Muscle of leg (tissue), 3 donors: ENCODE measurements at regions not wholly inside any gene's neighbourhood (a gene's known extent, or its start where the extent isn't known, plus 50 kb on each side); places are given as distances from the start of the nearest gene placed in this dataset.

Source experiments
- DNase-seq: peaks from one replicate; pipeline ENCODE4 v3.0.0; 2013
- H3K27ac ChIP-seq: one replicate; pipeline ENCODE4 v1.5.1; 2013; ENCODE audit warnings: mild to moderate bottlenecking, low read length, control low read depth
- H3K27me3 ChIP-seq: one replicate; pipeline ENCODE4 v1.6.1; 2013; ENCODE audit warnings: low read length; ENCODE audit not compliant: control insufficient read depth, insufficient read depth
- H3K36me3 ChIP-seq: one replicate; pipeline ENCODE4 v1.6.1; 2013; ENCODE audit warnings: low read length; ENCODE audit not compliant: control insufficient read depth, insufficient read depth
- H3K4me1 ChIP-seq: one replicate; pipeline ENCODE4 v1.6.1; 2013; ENCODE audit warnings: low read length; ENCODE audit not compliant: control insufficient read depth, insufficient read depth
- H3K4me3 ChIP-seq: one replicate; pipeline ENCODE4 v1.5.1; 2013; ENCODE audit warnings: low read length, control low read depth
- H3K9me3 ChIP-seq: replicated peaks from 2 replicates; pipeline ENCODE4 v1.6.1; 2013; ENCODE audit warnings: low read depth, low read length; ENCODE audit not compliant: control insufficient read depth
- WGBS: methylation state at CpG from one replicate; pipeline ENCODE4 v1.1.5; 2013; ENCODE audit warnings: missing lambda C conversion rate; ENCODE audit not compliant: insufficient coverage; 5-methylcytosine and 5-hydroxymethylcytosine counted together

- Histone ChIP-seq H3K9me3 (no peaks in the 10 kb centered on the region), H3K4me1 (no peaks in the 10 kb centered on the region), H3K27ac (no peak overlapping the region), H3K27me3 (no peaks in the 10 kb centered on the region), H3K36me3 (no peaks in the 10 kb centered on the region), H3K4me3 (no peak overlapping the region)
- WGBS = no CpG with 5 or more reads among the region's 6 CpGs
- peak; percentile 5 for DNase-seq
Observed at GRCh38 chr1:163436140-163436812, 114.5 kb downstream of the NUF2 start.

GRCh38 chr1:163439471-163439870 is 117.7 kb downstream of the NUF2 start:
- no peaks in the 10 kb centered on the region for H3K4me1 ChIP-seq
- H3K36me3 ChIP-seq = no peaks in the 10 kb centered on the region
- H3K27me3 ChIP-seq = no peaks in the 10 kb centered on the region
- no peak overlapping the region for H3K4me3 ChIP-seq
- WGBS = 22% methylated on average over 3 of the region's 6 CpGs
- DNase-seq = no peak
- no peak overlapping the region for H3K27ac ChIP-seq
- H3K9me3 ChIP-seq = no peaks in the 10 kb centered on the region

GRCh38 chr1:163440090-163440489 is 118.3 kb downstream of the NUF2 start:
- WGBS = 50% methylated on average over 2 of the region's 4 CpGs
- Histone ChIP-seq H3K27ac (no peak overlapping the region), H3K36me3 (no peaks in the 10 kb centered on the region), H3K27me3 (no peaks in the 10 kb centered on the region), H3K4me1 (no peaks in the 10 kb centered on the region), H3K4me3 (no peak overlapping the region), H3K9me3 (no peaks in the 10 kb centered on the region)
- DNase-seq = peak; percentile 11

- no peak for DNase-seq
- Histone ChIP-seq H3K27me3 (no peaks in the 10 kb centered on the region), H3K9me3 (no peaks in the 10 kb centered on the region), H3K27ac (no peak overlapping the region), H3K4me3 (no peak overlapping the region), H3K36me3 (no peaks in the 10 kb centered on the region), H3K4me1 (no peaks in the 10 kb centered on the region)
- 88% methylated on average over 2 of the region's 4 CpGs for WGBS
Observed at GRCh38 chr1:163442231-163442879, 120.6 kb downstream of the NUF2 start.

- no peaks in the 10 kb centered on the region for H3K4me1 ChIP-seq
- H3K9me3 ChIP-seq = no peaks in the 10 kb centered on the region
- no CpG with 5 or more reads among the region's 7 CpGs for WGBS
- no peak overlapping the region for H3K27ac ChIP-seq
- H3K36me3 ChIP-seq = no peaks in the 10 kb centered on the region
- no peaks in the 10 kb centered on the region for H3K27me3 ChIP-seq
- no peak overlapping the region for H3K4me3 ChIP-seq
- no peak for DNase-seq
Observed at GRCh38 chr1:163442895-163443294, 121.1 kb downstream of the NUF2 start.

GRCh38 chr1:163443863-163444262 is 122.1 kb downstream of the NUF2 start:
- H3K4me3 ChIP-seq = no peak overlapping the region
- H3K27me3 ChIP-seq = no peaks in the 10 kb centered on the region
- H3K27ac ChIP-seq = no peak overlapping the region
- no peak for DNase-seq
- no peaks in the 10 kb centered on the region for H3K36me3 ChIP-seq
- no peaks in the 10 kb centered on the region for H3K4me1 ChIP-seq
- H3K9me3 ChIP-seq = no peaks in the 10 kb centered on the region
- WGBS = 70% methylated on average over 2 of the region's 4 CpGs

GRCh38 chr1:163444665-163445064 is 122.9 kb downstream of the NUF2 start:
- Histone ChIP-seq H3K27ac (no peak overlapping the region), H3K27me3 (no peaks in the 10 kb centered on the region), H3K4me3 (no peak overlapping the region), H3K4me1 (no peaks in the 10 kb centered on the region), H3K9me3 (no peaks in the 10 kb centered on the region), H3K36me3 (no peaks in the 10 kb centered on the region)
- WGBS = no CpG with 5 or more reads among the region's 2 CpGs
- no peak for DNase-seq

- Histone ChIP-seq H3K4me3 (no peak overlapping the region), H3K36me3 (no peaks in the 10 kb centered on the region), H3K9me3 (no peaks in the 10 kb centered on the region), H3K27ac (no peak overlapping the region), H3K27me3 (no peaks in the 10 kb centered on the region), H3K4me1 (no peaks in the 10 kb centered on the region)
- no peak for DNase-seq
Observed at GRCh38 chr1:163450986-163451385, 129.2 kb downstream of the NUF2 start.

- H3K9me3 ChIP-seq = no peaks in the 10 kb centered on the region
- DNase-seq = no peak
- no peaks in the 10 kb centered on the region for H3K4me1 ChIP-seq
- H3K27me3 ChIP-seq = no peaks in the 10 kb centered on the region
- WGBS = no CpG with 5 or more reads among the region's 4 CpGs
- no peak overlapping the region for H3K27ac ChIP-seq
- H3K4me3 ChIP-seq = no peak overlapping the region
- no peaks in the 10 kb centered on the region for H3K36me3 ChIP-seq
Observed at GRCh38 chr1:163459539-163459938, 137.8 kb downstream of the NUF2 start.

GRCh38 chr1:163467289-163467688 is 145.5 kb downstream of the NUF2 start:
- Histone ChIP-seq H3K27me3 (no peaks in the 10 kb centered on the region), H3K36me3 (no peaks in the 10 kb centered on the region), H3K4me3 (no peak overlapping the region), H3K4me1 (no peaks in the 10 kb centered on the region), H3K9me3 (no peaks in the 10 kb centered on the region), H3K27ac (no peak overlapping the region)
- DNase-seq = no peak
- 83% methylated on average over 1 of the region's 1 CpG for whole genome bisulfite sequencing
